B cell (primary cell): ENCODE measurements at regions not wholly inside any gene's neighbourhood (a gene's known extent, or its start where the extent isn't known, plus 50 kb on each side); places are given as distances from the start of the nearest gene placed in this dataset.

Source experiments
- ATAC-seq: fragments of 200-7000 bp; cut with Tn5 transposase; one replicate; pipeline ENCODE4 v1.10.0; 2021; ENCODE audit warnings: low read depth, mild to moderate bottlenecking, moderate number of reproducible peaks, moderate library complexity
- CTCF ChIA-PET: fragments of 350-600 bp; sonication (Branson Sonifier 250); formaldehyde crosslinking; loops from one replicate; lab custom pipeline; 2021; ENCODE audit warnings: antibody characterized with exemption, inconsistent platforms; lab: Charles Lee
- POLR2A ChIA-PET: fragments of 350-600 bp; sonication (Branson Sonifier 250); formaldehyde crosslinking; loops from one replicate; lab custom pipeline; 2021; ENCODE audit warnings: antibody characterized with exemption; lab: Charles Lee
- DNase-seq: peaks from one replicate; pipeline ENCODE4 v3.0.0; 2013
- H2AFZ ChIP-seq: 2 replicates; pipeline ENCODE4 v1.6.1; 2012; ENCODE audit warnings: mild to moderate bottlenecking, low read depth, low read length; ENCODE audit not compliant: insufficient read depth, poor library complexity, severe bottlenecking
- H3K27ac ChIP-seq, 2 donors: 1 replicate in 1 of 2; 2 replicates in 1 of 2; pipeline ENCODE4 v1.5.1; 2012 to 2013; ENCODE audit warnings: low read length in 2 of 2, mild to moderate bottlenecking in 2 of 2, moderate library complexity in 1 of 2
- H3K27me3 ChIP-seq, 4 experiments: fragments of 200-600 bp in 1 of 4; sonication (generic) in 1 of 4; replicated peaks in 1 of 4; 1 replicate in 2 of 4; 2 replicates in 2 of 4; pipeline versions ENCODE4 v1.6.1 to v1.7.0; 2013 to 2016; ENCODE audit warnings: low read length in 3 of 4, mild to moderate bottlenecking in 2 of 4, mixed read lengths in 1 of 4, moderate library complexity in 1 of 4; ENCODE audit not compliant: insufficient read depth in 4 of 4, control insufficient read depth in 3 of 4; ENCODE audit errors: control extremely low read depth in 1 of 4
- H3K36me3 ChIP-seq, 2 experiments: replicated peaks in 1 of 2; 1 replicate in 1 of 2; 2 replicates in 1 of 2; pipeline versions ENCODE4 v1.6.1 to v1.7.1; 2013; ENCODE audit warnings: low read length in 1 of 2; ENCODE audit not compliant: insufficient read depth in 2 of 2, control insufficient read depth in 1 of 2; ENCODE audit errors: control extremely low read depth in 1 of 2, extremely low read depth in 1 of 2
- H3K4me1 ChIP-seq, 2 donors: fragments of 200-600 bp in 1 of 2; sonication (generic) in 1 of 2; 1 replicate in 1 of 2; 2 replicates in 1 of 2; pipeline versions ENCODE4 v1.5.1 to v1.6.1; 2013 to 2017; ENCODE audit warnings: low read length in 2 of 2; ENCODE audit not compliant: control insufficient read depth in 2 of 2, insufficient read depth in 2 of 2
- H3K4me2 ChIP-seq: replicated peaks from 2 replicates; pipeline ENCODE3; 2012; ENCODE audit warnings: mild to moderate bottlenecking, low read depth, low read length; ENCODE audit not compliant: poor library complexity, severe bottlenecking
- H3K4me3 ChIP-seq, 5 experiments: fragments of 200-600 bp in 1 of 5; sonication (generic) in 1 of 5; 1 replicate in 3 of 5; 2 replicates in 2 of 5; pipeline versions ENCODE4 v1.5.1 to v1.7.0; 2011 to 2016; ENCODE audit warnings: low read length in 4 of 5, mild to moderate bottlenecking in 4 of 5, low read depth in 2 of 5, control low read depth in 1 of 5, moderate library complexity in 1 of 5; ENCODE audit not compliant: insufficient read depth in 1 of 5; ENCODE audit errors: control extremely low read depth in 1 of 5, extremely low read depth in 1 of 5
- H3K79me2 ChIP-seq: fragments of 200-600 bp; sonication (generic); one replicate; pipeline ENCODE4 v1.6.0; 2016; ENCODE audit warnings: low read length; ENCODE audit not compliant: control insufficient read depth, insufficient read depth
- H3K9ac ChIP-seq: fragments of 200-600 bp; sonication (generic); 2 replicates; pipeline ENCODE4 v1.6.1; 2017; ENCODE audit warnings: mild to moderate bottlenecking, low read length, moderate library complexity
- H3K9me3 ChIP-seq, 3 donors: one replicate each; pipeline versions ENCODE4 v1.6.1 to v1.7.1; 2013; ENCODE audit warnings: low read length in 2 of 3; ENCODE audit not compliant: control insufficient read depth in 2 of 3, insufficient read depth in 1 of 3; ENCODE audit errors: control extremely low read depth in 1 of 3
- H4K20me1 ChIP-seq: 2 replicates; pipeline ENCODE4 v1.6.0; 2012; ENCODE audit warnings: mild to moderate bottlenecking, low read length; ENCODE audit not compliant: insufficient read depth, control insufficient read depth, poor library complexity, severe bottlenecking
- H3K27ac Mint-ChIP-seq: one replicate; pipeline ENCODE4 v1.8.0; 2021; ENCODE audit warnings: mixed read lengths
- H3K27me3 Mint-ChIP-seq: one replicate; pipeline ENCODE4 v1.8.0; 2021; ENCODE audit warnings: mixed read lengths
- H3K4me1 Mint-ChIP-seq: one replicate; pipeline ENCODE4 v1.8.0; 2021; ENCODE audit warnings: mixed read lengths
- H3K4me3 Mint-ChIP-seq: one replicate; pipeline ENCODE4 v1.8.0; 2021; ENCODE audit warnings: mixed read lengths
- H3K9me3 Mint-ChIP-seq: one replicate; pipeline ENCODE4 v1.8.0; 2022; ENCODE audit warnings: mixed read lengths; ENCODE audit not compliant: insufficient read depth
- CTCF ChIP-seq: fragments of 200-600 bp; IDR thresholded peaks from one replicate; pipeline ENCODE4 v1.8.0; 2022; ENCODE audit warnings: antibody characterized with exemption, mild to moderate bottlenecking
- EZH2 ChIP-seq: IDR thresholded peaks from 2 replicates; pipeline ENCODE4 v1.6.1; 2012; ENCODE audit warnings: borderline replicate concordance, low read depth, mild to moderate bottlenecking, moderate library complexity, low read length; ENCODE audit not compliant: insufficient read depth, poor library complexity, severe bottlenecking
- WGBS: methylation state at CpG from one replicate; pipeline ENCODE4 v1.1.5; 2013; ENCODE audit warnings: missing lambda C conversion rate; ENCODE audit not compliant: insufficient coverage; 5-methylcytosine and 5-hydroxymethylcytosine counted together
- intact Hi-C: fragments of 100-400 bp; cut with micrococcal nuclease; formaldehyde crosslinking; loops from one replicate; pipeline ENCODE4 v1.10.0; 2022

- intact Hi-C loops = loop anchor here (5.0 kb wide), 2 partner anchors 307 to 537 kb away; partner anchors contain the start of gene XPR1
- no peaks in the 10 kb centered on the region for H3K79me2 ChIP-seq
Measured at GRCh38 chr1:181169281-181169865, 80.9 kb downstream of the IER5 start.

More at GRCh38 chr1:181169281-181169865, 80.9 kb downstream of the IER5 start:
- 83% methylated on average over 1 of the region's 8 CpGs for WGBS
- Mint-ChIP-seq H3K4me1 (peaks cover 3% of the 10 kb centered on the region), H3K27ac (no peak overlapping the region), H3K27me3 (peaks cover 3% of the 10 kb centered on the region), H3K4me3 (no peak overlapping the region), H3K9me3 (peaks cover 2% of the 10 kb centered on the region)
- Histone ChIP-seq H3K4me2 (no peak overlapping the region), H3K36me3 (no peaks in the 10 kb centered on the region), H3K4me3 (no peak overlapping the region), H4K20me1 (no peaks in the 10 kb centered on the region), H3K27me3 (peaks cover 0 to 5% (median 0%) of the 10 kb centered on the region in 4 experiments), H3K27ac (no peak overlapping the region), H2AFZ (no peak overlapping the region), H3K9ac (no peak overlapping the region), H3K9me3 (peaks cover 0 to 15% (median 5%) of the 10 kb centered on the region in 3 donors), H3K4me1 (peaks cover 2 to 6% of the 10 kb centered on the region in 2 donors)
- no peak for ATAC-seq
- DNase-seq = no peak
- CTCF ChIA-PET = interaction anchor here (0.7 to 6.4 kb wide), 11 partner anchors 16 to 637 kb away, joined by 3 to 72 read pairs (median 4); no protein-coding TSS in a partner anchor
- no peak for TF ChIP-seq CTCF
- TF ChIP-seq EZH2 = no peak
- POLR2A ChIA-PET = no interaction called here
